ENCODE measurements at regions not wholly inside any gene's neighbourhood (a gene's known extent, or its start where the extent isn't known, plus 50 kb on each side); places are given as distances from the start of the nearest gene placed in this dataset.

- Histone ChIP-seq H4K91ac (ENCODE audit: low read length) (no peak overlapping the region), H3K36me3 (ENCODE audit: control insufficient read depth in 1 of 2, insufficient read depth in 2 of 2, low read depth in 1 of 2, low read length in 2 of 2) (no peaks in the 10 kb centered on the region), H3K4me3 (ENCODE audit: insufficient read depth in 1 of 2, low read depth in 1 of 2, low read length in 2 of 2) (no peak overlapping the region), H3K79me1 (replicated peaks; ENCODE audit: low read length, poor library complexity, severe bottlenecking) (no peaks in the 10 kb centered on the region), H2BK120ac (ENCODE audit: low read depth, low read length) (no peak overlapping the region), H4K8ac (ENCODE audit: low read length) (no peak overlapping the region), H3K18ac (ENCODE audit: low read depth in 1 of 2, low read length in 2 of 2) (no peak overlapping the region), H3K9ac (ENCODE audit: low read length) (no peak overlapping the region), H3K27ac (ENCODE audit: low read length, poor library complexity, severe bottlenecking) (no peak overlapping the region), H3K9me3 (ENCODE audit: control insufficient read depth, low read length) (no peaks in the 10 kb centered on the region), H3K4me2 (ENCODE audit: low read length, poor library complexity, severe bottlenecking) (no peak overlapping the region), H3K23ac (ENCODE audit: low read length in 2 of 2) (no peak overlapping the region), H3K14ac (ENCODE audit: low read length in 2 of 2) (no peak overlapping the region), H3K4me1 (ENCODE audit: control insufficient read depth, insufficient read depth, low read depth, low read length) (no peaks in the 10 kb centered on the region), H2BK12ac (ENCODE audit: low read length in 2 of 2) (no peak overlapping the region), H2BK15ac (ENCODE audit: low read depth, poor library complexity, severe bottlenecking) (no peak overlapping the region), H3K27me3 (ENCODE audit: control insufficient read depth in 1 of 2, insufficient read depth in 1 of 2, low read length in 2 of 2) (no peaks in the 10 kb centered on the region), H2BK5ac (ENCODE audit: low read depth, low read length, poor library complexity, severe bottlenecking) (no peak overlapping the region), H3K4ac (ENCODE audit: low read depth in 1 of 2, low read length in 2 of 2) (no peak overlapping the region), H2AFZ (ENCODE audit: low read depth, low read length) (no peak overlapping the region), H2AK5ac (ENCODE audit: low read length, severe bottlenecking) (no peak overlapping the region)
- WGBS: 86% methylated on average over 2 of the region's 2 CpGs
- no peak for DNase-seq
These were observed 127.4 kb upstream of the ZPLD1 start for GRCh38 chr3:102307442-102307841.

- no peak overlapping the region for H2BK120ac ChIP-seq (ENCODE audit: low read depth, low read length)
- no peak for DNase-seq
- H4K8ac ChIP-seq (ENCODE audit: low read length): no peak overlapping the region
- H3K27ac ChIP-seq (ENCODE audit: low read length, poor library complexity, severe bottlenecking): no peak overlapping the region
- no peak overlapping the region for H2AK5ac ChIP-seq (ENCODE audit: low read length, severe bottlenecking)
- H3K23ac ChIP-seq (ENCODE audit: low read length in 2 of 2): no peak overlapping the region
- no peak overlapping the region for H2BK15ac ChIP-seq (ENCODE audit: low read depth, poor library complexity, severe bottlenecking)
- H3K4ac ChIP-seq (ENCODE audit: low read depth in 1 of 2, low read length in 2 of 2): no peak overlapping the region
- no peaks in the 10 kb centered on the region for H3K9me3 ChIP-seq (ENCODE audit: control insufficient read depth, low read length)
- H4K91ac ChIP-seq (ENCODE audit: low read length): no peak overlapping the region
- H3K9ac ChIP-seq (ENCODE audit: low read length): no peak overlapping the region
- no peaks in the 10 kb centered on the region for H3K79me1 ChIP-seq (replicated peaks; ENCODE audit: low read length, poor library complexity, severe bottlenecking)
- WGBS: 92% methylated on average over 1 of the region's 1 CpG
- no peaks in the 10 kb centered on the region for H3K27me3 ChIP-seq (ENCODE audit: control insufficient read depth in 1 of 2, insufficient read depth in 1 of 2, low read length in 2 of 2)
- H3K4me2 ChIP-seq (ENCODE audit: low read length, poor library complexity, severe bottlenecking): no peak overlapping the region
- no peak overlapping the region for H2BK5ac ChIP-seq (ENCODE audit: low read depth, low read length, poor library complexity, severe bottlenecking)
- no peaks in the 10 kb centered on the region for H3K36me3 ChIP-seq (ENCODE audit: control insufficient read depth in 1 of 2, insufficient read depth in 2 of 2, low read depth in 1 of 2, low read length in 2 of 2)
- H3K18ac ChIP-seq (ENCODE audit: low read depth in 1 of 2, low read length in 2 of 2): no peak overlapping the region
- no peak overlapping the region for H2BK12ac ChIP-seq (ENCODE audit: low read length in 2 of 2)
- H3K14ac ChIP-seq (ENCODE audit: low read length in 2 of 2): no peak overlapping the region
- H2AFZ ChIP-seq (ENCODE audit: low read depth, low read length): no peak overlapping the region
- H3K4me1 ChIP-seq (ENCODE audit: control insufficient read depth, insufficient read depth, low read depth, low read length): no peaks in the 10 kb centered on the region
- no peak overlapping the region for H3K4me3 ChIP-seq (ENCODE audit: insufficient read depth in 1 of 2, low read depth in 1 of 2, low read length in 2 of 2)
These were observed 105.7 kb upstream of the ZPLD1 start for GRCh38 chr3:102329066-102329465.

- Histone ChIP-seq H2BK120ac (ENCODE audit: low read depth, low read length) (no peak overlapping the region), H2BK5ac (ENCODE audit: low read depth, low read length, poor library complexity, severe bottlenecking) (no peak overlapping the region)
- WGBS: 83% methylated on average over 1 of the region's 1 CpG
These were observed 105.3 kb upstream of the ZPLD1 start for GRCh38 chr3:102329561-102329960.

GRCh38 chr3:102332205-102332604 is 102.6 kb upstream of the ZPLD1 start:
- Histone ChIP-seq H2BK5ac (ENCODE audit: low read depth, low read length, poor library complexity, severe bottlenecking) (no peak overlapping the region), H3K79me1 (replicated peaks; ENCODE audit: low read length, poor library complexity, severe bottlenecking) (no peaks in the 10 kb centered on the region), H3K9me3 (ENCODE audit: control insufficient read depth, low read length) (no peaks in the 10 kb centered on the region), H2BK120ac (ENCODE audit: low read depth, low read length) (no peak overlapping the region), H3K23ac (ENCODE audit: low read length in 2 of 2) (no peak overlapping the region), H3K14ac (ENCODE audit: low read length in 2 of 2) (no peak overlapping the region), H3K27ac (ENCODE audit: low read length, poor library complexity, severe bottlenecking) (no peak overlapping the region), H3K4ac (ENCODE audit: low read depth in 1 of 2, low read length in 2 of 2) (no peak overlapping the region), H4K91ac (ENCODE audit: low read length) (no peak overlapping the region), H3K4me3 (ENCODE audit: insufficient read depth in 1 of 2, low read depth in 1 of 2, low read length in 2 of 2) (no peak overlapping the region), H2BK12ac (ENCODE audit: low read length in 2 of 2) (no peak overlapping the region), H3K4me1 (ENCODE audit: control insufficient read depth, insufficient read depth, low read depth, low read length) (no peaks in the 10 kb centered on the region), H2AK5ac (ENCODE audit: low read length, severe bottlenecking) (no peak overlapping the region), H2AFZ (ENCODE audit: low read depth, low read length) (no peak overlapping the region), H3K27me3 (ENCODE audit: control insufficient read depth in 1 of 2, insufficient read depth in 1 of 2, low read length in 2 of 2) (no peaks in the 10 kb centered on the region), H4K8ac (ENCODE audit: low read length) (no peak overlapping the region), H3K36me3 (ENCODE audit: control insufficient read depth in 1 of 2, insufficient read depth in 2 of 2, low read depth in 1 of 2, low read length in 2 of 2) (no peaks in the 10 kb centered on the region), H2BK15ac (ENCODE audit: low read depth, poor library complexity, severe bottlenecking) (no peak overlapping the region), H3K9ac (ENCODE audit: low read length) (no peak overlapping the region), H3K4me2 (ENCODE audit: low read length, poor library complexity, severe bottlenecking) (no peak overlapping the region), H3K18ac (ENCODE audit: low read depth in 1 of 2, low read length in 2 of 2) (no peak overlapping the region)
- no CpG with 5 or more reads among the region's 1 CpG for WGBS
- DNase-seq: no peak

More at GRCh38 chr3:102329561-102329960, 105.3 kb upstream of the ZPLD1 start:
- no peak for DNase-seq
- H3K36me3 ChIP-seq (ENCODE audit: control insufficient read depth in 1 of 2, insufficient read depth in 2 of 2, low read depth in 1 of 2, low read length in 2 of 2): no peaks in the 10 kb centered on the region
- H3K4me1 ChIP-seq (ENCODE audit: control insufficient read depth, insufficient read depth, low read depth, low read length): no peaks in the 10 kb centered on the region
- no peak overlapping the region for H2AFZ ChIP-seq (ENCODE audit: low read depth, low read length)
- H4K91ac ChIP-seq (ENCODE audit: low read length): no peak overlapping the region
- no peak overlapping the region for H3K27ac ChIP-seq (ENCODE audit: low read length, poor library complexity, severe bottlenecking)
- no peak overlapping the region for H3K9ac ChIP-seq (ENCODE audit: low read length)
- no peak overlapping the region for H2BK15ac ChIP-seq (ENCODE audit: low read depth, poor library complexity, severe bottlenecking)
- no peak overlapping the region for H3K4me2 ChIP-seq (ENCODE audit: low read length, poor library complexity, severe bottlenecking)
- H3K79me1 ChIP-seq (replicated peaks; ENCODE audit: low read length, poor library complexity, severe bottlenecking): no peaks in the 10 kb centered on the region
- no peak overlapping the region for H3K4me3 ChIP-seq (ENCODE audit: insufficient read depth in 1 of 2, low read depth in 1 of 2, low read length in 2 of 2)
- no peak overlapping the region for H3K18ac ChIP-seq (ENCODE audit: low read depth in 1 of 2, low read length in 2 of 2)
- no peaks in the 10 kb centered on the region for H3K27me3 ChIP-seq (ENCODE audit: control insufficient read depth in 1 of 2, insufficient read depth in 1 of 2, low read length in 2 of 2)
- H3K4ac ChIP-seq (ENCODE audit: low read depth in 1 of 2, low read length in 2 of 2): no peak overlapping the region
- H2BK12ac ChIP-seq (ENCODE audit: low read length in 2 of 2): no peak overlapping the region
- no peaks in the 10 kb centered on the region for H3K9me3 ChIP-seq (ENCODE audit: control insufficient read depth, low read length)
- no peak overlapping the region for H4K8ac ChIP-seq (ENCODE audit: low read length)
- H2AK5ac ChIP-seq (ENCODE audit: low read length, severe bottlenecking): no peak overlapping the region
- no peak overlapping the region for H3K23ac ChIP-seq (ENCODE audit: low read length in 2 of 2)
- no peak overlapping the region for H3K14ac ChIP-seq (ENCODE audit: low read length in 2 of 2)

Data from mesenchymal stem cell (in vitro differentiated cells and primary cell).